GM13976 (cell line): ENCODE measurements at regions not wholly inside any gene's neighbourhood (a gene's known extent, or its start where the extent isn't known, plus 50 kb on each side); places are given as distances from the start of the nearest gene placed in this dataset.

ENCODE experiments used
- DNase-seq: peaks from one replicate; pipeline ENCODE4 v3.0.0; 2012; ENCODE audit warnings: low spot score
- in situ Hi-C: fragments of 300-500 bp; cut with MboI; formaldehyde crosslinking; loops from one replicate; pipeline ENCODE4 v1.12.0; 2022; ENCODE audit warnings: low sequenced_read_pairs, mixed read lengths, inconsistent platforms; ENCODE audit not compliant: unreplicated experiment
- TF ChIP-seq, protein P1 (sequence below): IDR thresholded peaks from 2 replicates; pipeline ENCODE4 v1.5.1; 2012; ENCODE audit warnings: borderline replicate concordance, mild to moderate bottlenecking; ENCODE audit not compliant: insufficient read depth; ENCODE audit errors: extremely low read depth, missing control alignments, control extremely low read depth

DNA sequence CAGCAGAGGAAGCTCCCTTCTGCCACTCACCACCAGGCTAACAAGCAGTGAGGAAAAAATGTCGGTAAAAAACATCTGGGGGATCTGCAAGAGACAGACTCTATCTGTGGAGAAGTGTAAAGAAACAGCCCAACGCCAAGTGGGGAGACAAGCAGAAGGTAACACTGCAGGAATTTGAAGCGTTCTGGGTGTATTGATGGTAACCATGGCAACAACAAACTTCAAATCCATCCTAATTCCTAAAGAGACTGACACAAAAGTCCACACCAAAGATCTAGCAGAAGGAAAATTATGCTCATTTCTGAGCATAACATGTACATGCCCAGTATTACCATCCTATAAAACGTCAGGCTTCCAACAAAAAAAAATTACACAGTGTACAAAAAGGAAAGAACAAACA lies 449.3 kb downstream of the GABRB3 start:
- in situ Hi-C loops = no loop called here
- TF ChIP-seq, protein P1, sequence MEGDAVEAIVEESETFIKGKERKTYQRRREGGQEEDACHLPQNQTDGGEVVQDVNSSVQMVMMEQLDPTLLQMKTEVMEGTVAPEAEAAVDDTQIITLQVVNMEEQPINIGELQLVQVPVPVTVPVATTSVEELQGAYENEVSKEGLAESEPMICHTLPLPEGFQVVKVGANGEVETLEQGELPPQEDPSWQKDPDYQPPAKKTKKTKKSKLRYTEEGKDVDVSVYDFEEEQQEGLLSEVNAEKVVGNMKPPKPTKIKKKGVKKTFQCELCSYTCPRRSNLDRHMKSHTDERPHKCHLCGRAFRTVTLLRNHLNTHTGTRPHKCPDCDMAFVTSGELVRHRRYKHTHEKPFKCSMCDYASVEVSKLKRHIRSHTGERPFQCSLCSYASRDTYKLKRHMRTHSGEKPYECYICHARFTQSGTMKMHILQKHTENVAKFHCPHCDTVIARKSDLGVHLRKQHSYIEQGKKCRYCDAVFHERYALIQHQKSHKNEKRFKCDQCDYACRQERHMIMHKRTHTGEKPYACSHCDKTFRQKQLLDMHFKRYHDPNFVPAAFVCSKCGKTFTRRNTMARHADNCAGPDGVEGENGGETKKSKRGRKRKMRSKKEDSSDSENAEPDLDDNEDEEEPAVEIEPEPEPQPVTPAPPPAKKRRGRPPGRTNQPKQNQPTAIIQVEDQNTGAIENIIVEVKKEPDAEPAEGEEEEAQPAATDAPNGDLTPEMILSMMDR = no peak
- DNase-seq = no peak

- in situ Hi-C loops = no loop called here
- TF ChIP-seq, protein P1 = no peak
- DNase-seq = no peak
These were observed 454.2 kb downstream of the GABRB3 start for GRCh38 chr15:26318689-26319088.

- in situ Hi-C loops = no loop called here
- TF ChIP-seq, protein P1 = no peak
- no peak for DNase-seq
These were observed 451.4 kb upstream of the ATP10A start for GRCh38 chr15:26314577-26314976.

GRCh38 chr15:26311710-26312236 lies 448.6 kb upstream of the ATP10A start:
- DNase-seq = no peak
- in situ Hi-C loops = no loop called here
- TF ChIP-seq, protein P1 = no peak

DNA sequence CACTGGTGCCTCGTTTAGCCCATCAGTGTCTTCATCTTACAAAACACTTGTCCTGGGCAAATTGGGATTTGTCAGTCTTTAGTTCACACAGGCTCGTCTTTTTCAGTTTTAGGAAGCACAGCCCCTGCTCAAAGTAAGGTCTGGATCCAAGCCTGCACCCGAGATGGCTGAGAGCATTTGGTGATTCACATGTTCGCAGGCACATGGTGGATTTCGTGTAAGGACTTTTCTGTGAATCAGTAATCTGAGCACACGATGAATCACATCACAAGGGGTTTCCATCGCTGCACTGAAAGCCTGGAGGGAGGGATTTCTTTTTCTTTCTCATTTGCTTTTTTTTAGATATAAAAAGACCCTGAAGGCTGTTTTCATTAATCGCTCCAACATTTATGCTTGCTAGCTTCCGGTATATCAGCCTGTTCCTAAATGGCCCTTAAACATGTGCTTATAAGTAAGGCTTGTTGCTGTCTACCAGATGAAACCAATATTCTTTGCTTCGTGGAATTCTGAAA lies 435.6 kb upstream of the ATP10A start:
- TF ChIP-seq, protein P1 = no peak
- no peak for DNase-seq
- in situ Hi-C loops = no loop called here

- in situ Hi-C loops = no loop called here
These were observed 435.0 kb upstream of the ATP10A start for GRCh38 chr15:26298010-26298658.

More at GRCh38 chr15:26298010-26298658, 435.0 kb upstream of the ATP10A start:
- DNase-seq = no peak
- TF ChIP-seq, protein P1 = no peak
